ENCODE measurements at regions not wholly inside any gene's neighbourhood (a gene's known extent, or its start where the extent isn't known, plus 50 kb on each side); places are given as distances from the start of the nearest gene placed in this dataset.
"Not testable (repeated sequence)": the region's sequence is repeated elsewhere in the genome, so short reads cannot be mapped to it uniquely, and the experiment has no call there.

GRCh38 chr18:38688416-38688815 lies 1122.8 kb upstream of the CELF4 start:
- no peak for DNase-seq

- DNase-seq, result no peak
Measured at GRCh38 chr18:38670486-38670885, 1104.9 kb upstream of the CELF4 start.

GRCh38 chr18:38664929-38665328 lies 1099.3 kb upstream of the CELF4 start:
- DNase-seq, result no peak

DNA sequence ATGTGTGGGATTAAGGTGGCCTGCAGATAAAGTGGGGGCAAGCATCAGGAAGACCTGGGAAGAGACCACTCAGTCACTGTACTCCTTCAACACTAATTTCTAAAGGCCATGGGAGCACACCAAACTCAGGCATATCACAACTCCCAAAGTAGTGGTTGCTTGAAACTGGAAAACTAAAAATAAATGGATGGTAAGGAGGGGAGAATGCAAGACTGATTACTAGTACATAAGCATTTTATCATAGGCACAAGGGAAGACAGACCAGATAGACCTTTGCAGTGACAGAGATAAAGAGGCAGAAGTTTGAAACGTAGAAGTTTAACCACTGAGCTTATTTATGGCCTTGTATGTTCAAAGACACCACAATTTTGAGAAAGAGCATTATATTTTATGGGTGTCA lies 1098.1 kb upstream of the CELF4 start:
- no peak for DNase-seq

GRCh38 chr18:38663270-38663669 lies 1097.7 kb upstream of the CELF4 start:
- DNase-seq, result no peak

DNA sequence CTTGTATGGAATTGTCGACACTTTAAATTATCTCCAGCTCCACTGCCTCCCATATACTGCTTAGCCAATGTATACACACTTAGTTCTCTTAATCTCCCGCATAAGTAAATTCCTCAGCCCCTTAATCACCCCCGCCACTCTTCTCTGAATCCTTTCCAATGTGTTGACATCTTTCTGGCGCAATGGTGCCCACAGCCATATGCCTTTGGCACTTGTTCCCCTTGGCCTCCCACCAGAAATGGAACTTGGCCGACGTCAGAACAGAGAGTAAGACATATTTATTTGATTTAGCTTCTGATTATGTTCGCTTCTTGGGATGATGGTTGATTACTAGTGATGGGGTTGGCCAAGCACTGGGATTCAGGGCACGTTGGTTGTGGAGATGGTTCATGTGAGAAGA lies 1089.3 kb upstream of the CELF4 start:
- no peak for DNase-seq

DNA sequence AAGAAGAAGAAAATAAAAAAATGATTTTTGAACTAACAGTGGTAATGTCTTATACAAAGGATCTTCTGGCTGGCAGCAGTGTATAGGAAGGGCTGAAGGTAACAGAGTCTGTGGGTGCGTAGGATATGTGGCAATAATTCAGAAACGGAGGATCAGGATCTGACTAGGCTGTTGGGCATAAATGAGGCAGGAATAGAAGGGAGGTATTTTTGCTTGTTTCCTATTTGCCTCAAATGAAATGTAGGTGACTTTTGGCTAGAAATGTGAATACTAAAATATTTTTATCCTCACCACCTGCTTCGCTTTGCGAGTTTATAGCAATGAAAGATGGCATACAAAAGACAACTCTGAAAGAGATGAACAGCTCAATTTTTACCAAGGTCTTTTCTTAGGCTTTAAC lies 1086.1 kb upstream of the CELF4 start:
- DNase-seq, result no peak

DNA sequence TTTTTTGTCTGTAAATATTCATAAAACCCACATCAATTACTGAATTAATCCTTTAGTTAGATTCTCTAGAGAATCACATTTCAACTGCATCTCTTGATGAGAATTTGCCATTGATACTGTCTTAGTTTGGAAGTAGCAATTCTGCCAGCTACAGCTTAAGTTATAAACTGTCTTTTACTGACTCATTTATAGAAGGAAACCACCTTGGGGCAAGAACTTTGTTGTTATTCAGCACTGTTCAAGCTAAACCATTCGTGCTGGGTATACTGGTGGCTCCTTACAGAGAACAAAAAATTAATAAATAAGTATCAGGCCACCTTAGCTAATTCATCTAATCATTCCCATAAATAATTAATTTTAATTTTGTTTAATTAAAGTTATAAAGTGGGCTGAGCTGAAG lies 1082.6 kb upstream of the CELF4 start:
- no peak for DNase-seq

- no peak for DNase-seq
Measured at GRCh38 chr18:38646296-38646695, 1080.7 kb upstream of the CELF4 start.

DNA sequence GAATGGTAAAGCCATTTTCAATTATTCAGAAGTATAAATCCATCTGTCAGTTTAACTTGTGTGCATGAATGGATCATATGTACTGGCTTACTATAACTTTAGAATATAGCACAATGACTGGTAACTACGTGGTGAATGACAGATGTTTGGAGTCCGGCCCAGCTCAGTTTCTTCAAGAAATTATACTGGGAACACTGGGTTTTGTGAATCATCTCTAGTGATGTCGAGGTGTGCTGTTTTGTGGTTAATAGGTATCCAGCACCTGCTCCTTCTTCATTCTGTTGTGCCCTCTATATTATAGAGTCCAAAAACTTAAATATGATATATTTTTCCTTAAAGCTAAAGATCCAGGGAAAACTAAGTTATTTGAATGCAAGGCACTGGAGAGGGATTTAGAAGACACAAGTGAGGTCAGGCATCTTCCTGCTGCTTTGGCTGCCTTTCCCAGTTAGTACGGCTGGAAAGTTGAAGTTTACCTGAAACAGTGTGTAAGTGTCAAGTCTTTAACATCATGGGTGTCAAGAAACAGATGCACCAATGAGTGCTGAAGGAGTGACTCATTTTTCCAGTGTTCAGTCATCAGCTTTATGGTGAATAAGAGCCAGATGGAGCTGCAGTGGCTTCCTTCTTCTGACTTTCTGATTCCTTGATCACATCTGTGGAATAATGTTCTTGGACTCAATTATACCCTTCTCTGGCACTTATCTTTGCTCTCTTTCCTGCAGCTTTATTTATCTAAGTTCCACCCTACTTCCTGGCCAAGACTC lies 1079.5 kb upstream of the CELF4 start:
- no peak for DNase-seq

DNA sequence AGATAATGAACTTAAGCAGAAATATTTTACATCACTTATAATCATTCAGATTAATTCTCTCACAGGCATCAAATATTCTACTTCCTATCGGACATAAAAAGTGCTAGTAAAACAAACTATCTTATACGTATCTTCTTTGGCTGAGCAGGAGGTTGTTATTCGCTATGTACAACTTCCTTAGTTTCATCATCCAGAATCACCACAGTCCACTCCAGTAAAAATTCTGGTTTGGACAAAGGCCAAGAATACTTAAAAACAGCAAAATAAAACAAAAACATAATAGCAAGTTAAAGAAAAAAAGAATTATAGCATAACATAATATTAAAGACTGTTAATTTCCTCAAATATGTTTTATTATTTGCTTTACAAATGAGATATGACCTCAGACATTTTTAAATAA lies 1077.1 kb upstream of the CELF4 start:
- no peak for DNase-seq

- DNase-seq, result not testable (repeated sequence)
Measured at GRCh38 chr18:38639700-38640099, 1074.1 kb upstream of the CELF4 start.

DNA sequence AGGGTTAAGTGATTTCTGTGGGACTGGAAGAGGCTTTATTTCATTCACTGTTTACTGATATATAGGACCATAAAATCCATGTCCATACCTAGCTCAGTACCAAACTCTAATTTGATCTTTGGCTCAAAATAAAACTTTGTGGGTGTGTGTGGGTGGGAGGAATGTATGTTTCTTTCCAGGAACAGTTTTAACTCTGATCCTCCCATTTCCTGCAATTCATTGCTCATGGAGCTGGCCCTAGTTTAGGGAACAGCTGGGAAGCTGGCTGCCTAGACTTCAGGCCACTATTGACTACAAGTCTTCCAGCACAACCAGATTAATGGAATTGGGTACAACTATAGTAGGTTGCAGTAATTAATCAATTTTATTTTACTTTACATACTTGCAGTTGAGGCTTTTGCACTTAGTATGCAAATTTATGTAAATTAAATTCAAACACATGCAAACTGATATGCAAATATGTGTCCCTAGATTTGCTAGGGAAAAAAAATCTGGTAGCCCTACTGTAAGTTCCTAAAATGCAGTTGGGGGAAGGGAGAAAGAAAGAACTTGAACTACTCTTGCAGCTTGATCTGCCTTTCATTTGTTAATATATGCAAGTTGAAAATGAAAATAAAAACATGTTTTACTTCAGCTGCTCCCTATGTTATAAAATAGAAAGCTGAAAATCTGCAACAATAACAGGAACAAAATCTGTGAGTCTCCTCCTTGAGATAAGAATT lies 1070.3 kb upstream of the CELF4 start:
- DNase-seq, result no peak

GRCh38 chr18:38634117-38634516 lies 1068.5 kb upstream of the CELF4 start:
- DNase-seq, result no peak

DNA sequence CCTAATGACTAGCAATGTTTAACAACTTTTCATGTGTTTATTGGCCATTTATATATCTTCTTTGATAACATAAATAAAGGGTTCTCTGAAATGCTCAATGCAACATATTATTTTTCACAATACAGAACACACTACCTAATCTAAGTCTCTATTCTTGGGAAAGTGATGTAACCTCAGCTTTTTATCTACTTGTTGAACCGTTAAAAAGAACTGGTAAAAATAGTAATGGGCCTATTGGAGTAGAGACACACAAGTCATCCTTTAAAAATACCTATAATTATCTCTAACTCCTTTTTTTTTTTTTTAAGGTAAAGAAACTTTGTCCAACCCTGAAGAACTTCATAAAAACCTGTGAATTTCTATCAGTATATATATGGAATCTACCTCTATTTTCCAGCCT lies 1067.7 kb upstream of the CELF4 start:
- DNase-seq, result no peak

DNA sequence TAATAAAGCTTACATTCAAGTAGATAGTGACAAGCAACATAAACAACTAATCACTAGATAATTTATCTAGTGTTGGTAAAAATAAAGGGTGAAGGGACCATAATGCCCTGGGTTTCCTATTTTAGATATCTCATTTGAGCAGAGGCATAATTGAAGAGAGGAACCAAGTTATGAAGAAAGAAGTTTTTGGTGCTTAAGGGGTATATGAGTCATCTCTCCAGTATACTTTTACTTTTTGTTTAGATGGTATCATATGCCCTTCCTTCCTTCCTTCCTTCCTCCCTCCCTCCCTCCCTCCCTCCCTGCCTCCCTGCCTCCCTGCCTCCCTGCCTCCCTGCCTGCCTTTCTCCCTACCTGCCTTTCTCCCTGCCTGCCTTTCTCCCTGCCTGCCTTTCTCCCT lies 1053.5 kb upstream of the CELF4 start:
- no peak for DNase-seq

DNA sequence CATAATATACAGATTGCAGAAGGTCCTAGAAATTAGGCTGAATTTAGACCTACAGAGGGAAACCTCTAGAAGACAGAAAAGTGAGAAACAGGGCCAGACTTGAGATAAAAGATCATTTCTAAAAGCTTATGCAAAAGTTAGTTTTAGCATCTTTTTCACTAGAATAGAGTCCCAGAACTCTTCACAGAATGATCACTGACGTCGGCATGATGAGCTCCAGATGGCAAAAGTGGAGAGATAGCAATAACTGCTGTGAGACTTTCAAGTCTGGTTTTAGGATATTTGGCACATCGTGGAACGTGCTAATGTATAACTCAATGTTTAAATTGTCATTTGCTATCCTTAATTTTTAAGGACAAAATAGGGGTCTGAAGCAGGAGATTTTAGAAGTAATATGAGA lies 1050.7 kb upstream of the CELF4 start:
- no peak for DNase-seq

DNA sequence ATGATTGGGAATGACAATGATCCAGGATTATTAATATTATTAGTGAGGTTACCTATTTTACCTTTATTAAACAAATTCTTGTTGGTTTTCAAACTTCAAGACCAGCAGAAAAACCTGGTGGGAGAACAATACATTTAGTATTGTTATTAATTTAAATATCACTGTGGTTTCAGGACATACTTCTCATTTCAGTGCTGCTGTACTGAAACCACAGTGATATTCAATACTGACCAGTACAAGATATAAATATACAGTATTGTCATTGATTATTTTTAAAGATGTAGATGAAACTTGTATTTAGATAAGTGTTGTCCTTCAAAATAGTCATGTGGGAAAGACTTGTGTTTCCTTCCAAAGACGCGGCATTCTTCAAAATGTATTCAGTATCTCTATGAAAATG lies 1047.3 kb upstream of the CELF4 start:
- no peak for DNase-seq

DNA sequence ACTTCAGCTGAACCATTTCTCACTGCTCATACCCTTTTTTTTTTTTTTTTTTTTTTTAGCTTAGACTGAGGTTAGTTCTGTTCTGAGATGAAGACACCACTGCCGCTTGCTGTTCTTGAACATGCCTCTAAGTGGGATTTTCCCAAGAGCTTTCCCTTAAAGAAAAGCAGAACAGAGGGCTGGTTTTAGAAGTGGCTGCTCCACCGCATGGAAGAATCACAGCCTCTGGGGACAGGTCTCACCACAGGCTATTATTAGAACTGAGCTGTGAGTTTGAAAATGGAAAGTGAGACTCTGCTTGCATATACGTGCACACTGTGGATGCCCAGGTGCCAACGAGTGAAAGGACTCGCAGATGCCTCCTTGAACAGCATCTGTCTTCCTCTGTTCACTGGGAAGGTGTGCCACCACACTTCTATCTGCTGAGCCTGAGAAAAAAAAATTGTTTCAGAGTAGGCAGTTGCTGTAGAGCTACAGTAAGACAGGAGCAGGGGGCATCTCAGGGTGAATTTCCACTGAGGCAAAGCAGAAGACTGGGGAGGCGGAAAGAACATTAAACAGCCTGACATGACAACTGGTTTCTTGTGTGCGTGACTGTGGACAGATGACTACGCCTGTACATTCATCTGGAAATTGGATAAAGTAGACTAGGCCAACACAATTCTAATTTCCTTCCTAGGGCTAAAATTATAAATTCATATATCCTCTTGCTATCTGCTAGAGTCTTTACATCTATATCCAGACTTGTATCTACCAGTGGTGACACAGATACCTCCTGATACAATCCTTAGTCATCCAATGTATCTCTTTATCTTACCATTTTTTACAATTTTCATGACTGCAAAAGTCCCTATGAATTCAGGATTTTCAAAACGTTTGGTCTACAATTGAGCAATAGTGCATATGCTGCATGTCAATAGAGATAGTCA lies 1045.7 kb upstream of the CELF4 start:
- no peak for DNase-seq

- DNase-seq, result no peak
Measured at GRCh38 chr18:38606841-38607240, 1041.2 kb upstream of the CELF4 start.

- DNase-seq, result no peak
Measured at GRCh38 chr18:38602341-38602740, 1036.7 kb upstream of the CELF4 start.

DNA sequence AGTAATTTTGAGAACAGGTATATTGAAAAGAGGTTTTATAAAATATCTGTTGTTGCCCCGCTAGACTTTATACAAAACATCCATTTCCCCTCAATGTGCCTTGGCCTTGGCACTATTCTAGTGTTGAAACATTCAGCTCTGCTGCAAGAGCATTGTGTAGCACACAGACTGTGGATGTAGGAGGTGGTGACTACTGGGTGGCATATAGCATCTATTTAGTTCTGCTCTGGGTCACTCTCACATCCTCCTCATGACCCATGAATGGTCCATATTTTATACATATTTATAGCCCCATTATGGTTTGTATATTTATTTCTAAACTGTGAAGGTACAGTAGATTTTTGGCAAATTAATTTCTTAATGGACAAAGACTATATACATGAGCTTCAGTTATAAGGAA lies 1022.0 kb upstream of the CELF4 start:
- no peak for DNase-seq

DNA sequence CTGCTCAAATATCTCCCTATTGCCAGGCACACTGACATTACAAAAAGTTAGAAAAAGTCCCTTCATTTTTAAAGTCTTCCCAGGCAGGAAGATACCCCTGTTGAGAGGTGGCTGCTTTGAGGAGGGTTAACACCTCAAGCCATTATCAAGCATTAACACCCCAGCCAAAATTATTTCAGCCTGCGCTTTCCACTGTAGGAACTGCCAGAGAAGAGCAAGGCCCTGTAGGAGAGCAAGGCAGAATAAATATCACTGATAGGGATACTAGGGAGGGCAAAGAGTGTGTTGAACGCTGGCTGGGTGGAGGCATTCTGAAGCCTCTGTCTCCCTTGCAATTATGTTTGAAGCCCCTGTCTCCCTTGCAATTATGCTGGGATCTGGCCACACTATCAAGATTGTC lies 1020.7 kb upstream of the CELF4 start:
- DNase-seq, result no peak

All from hindlimb muscle (tissue), 1 donor.